ENCODE measurements at regions not wholly inside any gene's neighbourhood (a gene's known extent, or its start where the extent isn't known, plus 50 kb on each side); places are given as distances from the start of the nearest gene placed in this dataset.

GRCh38 chr9:135330685-135331590 is 148.6 kb upstream of the PPP1R26 start:
- FAIRE-seq = no peak
- TF ChIP-seq, protein P1, sequence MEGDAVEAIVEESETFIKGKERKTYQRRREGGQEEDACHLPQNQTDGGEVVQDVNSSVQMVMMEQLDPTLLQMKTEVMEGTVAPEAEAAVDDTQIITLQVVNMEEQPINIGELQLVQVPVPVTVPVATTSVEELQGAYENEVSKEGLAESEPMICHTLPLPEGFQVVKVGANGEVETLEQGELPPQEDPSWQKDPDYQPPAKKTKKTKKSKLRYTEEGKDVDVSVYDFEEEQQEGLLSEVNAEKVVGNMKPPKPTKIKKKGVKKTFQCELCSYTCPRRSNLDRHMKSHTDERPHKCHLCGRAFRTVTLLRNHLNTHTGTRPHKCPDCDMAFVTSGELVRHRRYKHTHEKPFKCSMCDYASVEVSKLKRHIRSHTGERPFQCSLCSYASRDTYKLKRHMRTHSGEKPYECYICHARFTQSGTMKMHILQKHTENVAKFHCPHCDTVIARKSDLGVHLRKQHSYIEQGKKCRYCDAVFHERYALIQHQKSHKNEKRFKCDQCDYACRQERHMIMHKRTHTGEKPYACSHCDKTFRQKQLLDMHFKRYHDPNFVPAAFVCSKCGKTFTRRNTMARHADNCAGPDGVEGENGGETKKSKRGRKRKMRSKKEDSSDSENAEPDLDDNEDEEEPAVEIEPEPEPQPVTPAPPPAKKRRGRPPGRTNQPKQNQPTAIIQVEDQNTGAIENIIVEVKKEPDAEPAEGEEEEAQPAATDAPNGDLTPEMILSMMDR (IDR thresholded peaks at IDR 0.05; ENCODE audit: insufficient read depth, missing control alignments) = no peak
- DNase-seq (ENCODE audit: insufficient read length, low spot score) = peak; percentile 6

DNA sequence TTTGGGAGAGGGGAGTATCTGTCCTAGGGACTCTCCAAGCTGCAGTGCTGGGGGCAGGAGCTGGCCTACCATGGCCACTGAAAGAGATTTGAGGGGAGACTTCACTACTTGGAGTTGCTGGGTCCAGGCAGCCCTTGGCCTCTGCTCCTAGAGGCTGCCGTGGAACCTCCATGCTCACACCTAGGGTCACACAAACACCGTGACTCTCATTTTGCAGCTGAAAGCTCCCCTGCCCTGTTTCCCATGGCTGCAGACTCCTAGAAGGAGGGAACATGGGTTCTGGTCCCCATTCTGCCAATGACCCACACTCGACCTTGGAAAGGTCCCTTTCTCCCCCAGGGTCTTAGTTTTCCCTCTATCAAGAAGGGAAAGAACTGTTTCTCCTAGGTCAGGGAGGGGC is 147.1 kb upstream of the PPP1R26 start:
- DNase-seq (ENCODE audit: insufficient read length, low spot score) (no peak), FAIRE-seq (no peak)
- TF ChIP-seq, protein P1 (IDR thresholded peaks at IDR 0.05; ENCODE audit: insufficient read depth, missing control alignments) = no peak

GRCh38 chr9:135332979-135333748 is 146.4 kb upstream of the PPP1R26 start:
- TF ChIP-seq, protein P1 (IDR thresholded peaks at IDR 0.05; ENCODE audit: insufficient read depth, missing control alignments) = no peak
- FAIRE-seq (no peak), DNase-seq (ENCODE audit: insufficient read length, low spot score) (peak; percentile 4)

GRCh38 chr9:135334953-135335460 is 144.6 kb upstream of the PPP1R26 start:
- peak; percentile 11 for DNase-seq (ENCODE audit: insufficient read length, low spot score)
- FAIRE-seq = no peak
- TF ChIP-seq, protein P1 (IDR thresholded peaks at IDR 0.05; ENCODE audit: insufficient read depth, missing control alignments) = no peak

GRCh38 chr9:135335691-135336181 is 143.8 kb upstream of the PPP1R26 start:
- TF ChIP-seq, protein P1 (IDR thresholded peaks at IDR 0.05; ENCODE audit: insufficient read depth, missing control alignments) = no peak
- peak; percentile 4 for DNase-seq (ENCODE audit: insufficient read length, low spot score)
- FAIRE-seq = no peak

- FAIRE-seq = no peak
- TF ChIP-seq, protein P1 (IDR thresholded peaks at IDR 0.05; ENCODE audit: insufficient read depth, missing control alignments) = no peak
- no peak for DNase-seq (ENCODE audit: insufficient read length, low spot score)
Observed at GRCh38 chr9:135336722-135337527, 142.7 kb upstream of the PPP1R26 start.

Data from D721Med (cell line).